Hepatocyte (in vitro differentiated cells): ENCODE measurements at regions not wholly inside any gene's neighbourhood (a gene's known extent, or its start where the extent isn't known, plus 50 kb on each side); places are given as distances from the start of the nearest gene placed in this dataset.

ENCODE experiments used
- DNase-seq: peaks from one replicate; pipeline ENCODE4 v3.0.0-alpha.2; 2016; ENCODE audit warnings: low spot score
- H2AFZ ChIP-seq: fragments of 200-600 bp; sonication (generic); 2 replicates; pipeline ENCODE4 v1.6.0; 2016; ENCODE audit warnings: antibody characterized with exemption, mild to moderate bottlenecking
- H3K27ac ChIP-seq: fragments of 200-600 bp; sonication (generic); 2 replicates; pipeline ENCODE4 v1.5.1; 2016; ENCODE audit warnings: mild to moderate bottlenecking
- H3K27me3 ChIP-seq: fragments of 200-600 bp; sonication (generic); 2 replicates; pipeline ENCODE4 v1.6.1; 2016
- H3K36me3 ChIP-seq: fragments of 200-600 bp; sonication (generic); replicated peaks from 2 replicates; pipeline ENCODE4 v1.5.1; 2016; ENCODE audit warnings: low read depth; ENCODE audit not compliant: insufficient read depth
- H3K4me1 ChIP-seq: fragments of 200-600 bp; sonication (generic); 2 replicates; pipeline ENCODE4 v1.5.1; 2016; ENCODE audit warnings: mild to moderate bottlenecking, moderate library complexity; ENCODE audit not compliant: insufficient read depth
- H3K4me2 ChIP-seq: fragments of 200-600 bp; sonication (generic); 2 replicates; pipeline ENCODE4 v1.6.0; 2016
- H3K4me3 ChIP-seq: fragments of 200-600 bp; sonication (generic); 2 replicates; pipeline ENCODE4 v1.5.1; 2016; ENCODE audit warnings: mild to moderate bottlenecking
- H3K79me2 ChIP-seq: fragments of 200-600 bp; sonication (generic); 2 replicates; pipeline ENCODE4 v1.6.0; 2017; ENCODE audit warnings: mild to moderate bottlenecking
- H3K9me2 ChIP-seq: fragments of 200-600 bp; sonication (generic); replicated peaks from 2 replicates; pipeline ENCODE4 v1.6.0; 2017; ENCODE audit warnings: mild to moderate bottlenecking; ENCODE audit not compliant: insufficient read depth
- H3K9me3 ChIP-seq: fragments of 200-600 bp; sonication (generic); 2 replicates; pipeline ENCODE4 v1.5.1; 2016; ENCODE audit warnings: low read depth, mild to moderate bottlenecking
- H4K20me1 ChIP-seq: fragments of 200-600 bp; sonication (generic); 2 replicates; pipeline ENCODE4 v1.6.0; 2016; ENCODE audit warnings: mild to moderate bottlenecking; ENCODE audit not compliant: insufficient read depth, poor library complexity, severe bottlenecking
- EZH2 ChIP-seq: fragments of 200-600 bp; sonication (generic); IDR thresholded peaks from 2 replicates; pipeline ENCODE4 v1.6.1; 2016; ENCODE audit warnings: antibody characterized with exemption, mild to moderate bottlenecking, borderline replicate concordance
- EZH2phosphoT487 ChIP-seq: fragments of 200-600 bp; sonication (generic); IDR thresholded peaks from one replicate; pipeline ENCODE4 v1.6.1; 2018; ENCODE audit warnings: antibody characterized with exemption, mild to moderate bottlenecking, low read depth, moderate library complexity; ENCODE audit not compliant: unreplicated experiment, severe bottlenecking
- WGBS: methylation state at CpG from one replicate; pipeline ENCODE4 v1.1.6; 2016; ENCODE audit warnings: low lambda C conversion rate; ENCODE audit errors: missing lambda C conversion rate; 5-methylcytosine and 5-hydroxymethylcytosine counted together
- TF ChIP-seq, protein P1 (sequence below): fragments of 200-600 bp; sonication (generic); IDR thresholded peaks from 2 replicates; pipeline ENCODE4 v1.5.1; 2016; ENCODE audit warnings: antibody characterized with exemption, mild to moderate bottlenecking; ENCODE audit not compliant: poor library complexity

GRCh38 chr17:79335456-79335855 lies 260.8 kb downstream of the ENGASE start:
- Histone ChIP-seq H4K20me1 (no peaks in the 10 kb centered on the region), H3K36me3 (no peaks in the 10 kb centered on the region), H3K4me3 (no peak overlapping the region), H3K9me2 (no peaks in the 10 kb centered on the region), H3K27ac (no peak overlapping the region), H3K27me3 (peaks cover 33% of the 10 kb centered on the region), H3K9me3 (no peaks in the 10 kb centered on the region), H2AFZ (no peak overlapping the region), H3K4me1 (no peaks in the 10 kb centered on the region), H3K4me2 (no peak overlapping the region), H3K79me2 (no peaks in the 10 kb centered on the region)
- 76% methylated on average over 12 of the region's 12 CpGs for WGBS
- TF ChIP-seq EZH2 (no peak), EZH2phosphoT487 (no peak)
- TF ChIP-seq, protein P1, sequence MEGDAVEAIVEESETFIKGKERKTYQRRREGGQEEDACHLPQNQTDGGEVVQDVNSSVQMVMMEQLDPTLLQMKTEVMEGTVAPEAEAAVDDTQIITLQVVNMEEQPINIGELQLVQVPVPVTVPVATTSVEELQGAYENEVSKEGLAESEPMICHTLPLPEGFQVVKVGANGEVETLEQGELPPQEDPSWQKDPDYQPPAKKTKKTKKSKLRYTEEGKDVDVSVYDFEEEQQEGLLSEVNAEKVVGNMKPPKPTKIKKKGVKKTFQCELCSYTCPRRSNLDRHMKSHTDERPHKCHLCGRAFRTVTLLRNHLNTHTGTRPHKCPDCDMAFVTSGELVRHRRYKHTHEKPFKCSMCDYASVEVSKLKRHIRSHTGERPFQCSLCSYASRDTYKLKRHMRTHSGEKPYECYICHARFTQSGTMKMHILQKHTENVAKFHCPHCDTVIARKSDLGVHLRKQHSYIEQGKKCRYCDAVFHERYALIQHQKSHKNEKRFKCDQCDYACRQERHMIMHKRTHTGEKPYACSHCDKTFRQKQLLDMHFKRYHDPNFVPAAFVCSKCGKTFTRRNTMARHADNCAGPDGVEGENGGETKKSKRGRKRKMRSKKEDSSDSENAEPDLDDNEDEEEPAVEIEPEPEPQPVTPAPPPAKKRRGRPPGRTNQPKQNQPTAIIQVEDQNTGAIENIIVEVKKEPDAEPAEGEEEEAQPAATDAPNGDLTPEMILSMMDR, result no peak
- DNase-seq, result no peak

DNA sequence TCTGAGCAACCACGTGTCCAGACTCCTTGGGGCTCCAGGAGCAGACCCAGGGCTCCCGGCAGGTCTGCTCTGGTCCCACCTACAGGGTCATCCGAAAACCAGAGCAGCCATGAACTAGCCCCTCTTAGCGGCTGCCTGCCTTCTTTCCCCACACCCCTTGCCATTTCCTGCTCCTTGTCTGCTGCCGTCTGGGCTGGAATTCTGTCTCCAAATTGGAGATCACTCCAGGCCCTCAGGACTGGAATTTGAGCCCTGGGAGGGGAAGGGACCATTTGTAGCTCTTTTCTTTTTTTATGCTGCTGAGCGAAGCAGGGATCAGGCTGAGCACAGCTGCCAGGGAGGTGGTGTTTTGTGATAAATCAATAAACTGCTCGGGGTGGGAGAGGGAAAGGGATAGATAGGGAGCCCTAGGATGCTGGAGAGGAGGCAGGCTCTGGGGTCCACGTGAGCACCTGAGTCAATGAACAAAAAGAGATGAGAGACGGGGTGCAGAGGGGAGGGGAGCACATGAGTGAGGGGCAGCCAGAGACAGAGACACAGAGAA lies 257.5 kb downstream of the ENGASE start:
- no peak overlapping the region for H3K27ac ChIP-seq

DNA sequence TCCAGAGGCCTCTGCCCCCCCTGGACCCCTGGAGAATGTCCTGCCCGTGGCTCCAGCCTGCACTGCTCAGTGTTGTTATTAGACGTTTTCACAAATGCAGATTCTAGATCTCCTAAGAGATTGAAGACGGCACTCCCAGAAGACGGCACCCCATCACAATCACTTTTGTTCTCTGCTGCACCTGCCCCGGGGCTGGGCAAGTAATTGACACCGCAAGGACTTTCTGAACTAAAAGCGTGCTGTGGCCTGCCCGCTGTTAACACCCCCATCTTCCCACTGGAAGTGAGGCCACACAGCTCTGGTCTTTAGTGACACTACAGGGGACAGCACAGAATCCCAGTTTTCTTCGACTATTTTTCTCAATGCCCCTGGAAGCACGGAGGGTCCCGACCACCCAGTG lies 256.9 kb downstream of the ENGASE start:
- 65% methylated on average over 11 of the region's 11 CpGs for WGBS
- H3K4me1 ChIP-seq, result no peaks in the 10 kb centered on the region

More for the DNA sequence above, 257.5 kb downstream of the ENGASE start:
- TF ChIP-seq EZH2 (no peak), EZH2phosphoT487 (no peak)
- TF ChIP-seq, protein P1, result no peak
- Histone ChIP-seq H3K9me3 (no peaks in the 10 kb centered on the region), H3K4me2 (no peak overlapping the region), H3K4me3 (no peak overlapping the region), H4K20me1 (no peaks in the 10 kb centered on the region), H3K4me1 (no peaks in the 10 kb centered on the region), H3K9me2 (no peaks in the 10 kb centered on the region), H3K79me2 (no peaks in the 10 kb centered on the region), H3K27me3 (peaks cover 25% of the 10 kb centered on the region), H2AFZ (no peak overlapping the region), H3K36me3 (no peaks in the 10 kb centered on the region)
- WGBS, result 48% methylated on average over 9 of the region's 9 CpGs
- DNase-seq, result no peak

More for the DNA sequence above, 256.9 kb downstream of the ENGASE start:
- H3K27me3 ChIP-seq, result peaks cover 25% of the 10 kb centered on the region
- no peaks in the 10 kb centered on the region for H3K36me3 ChIP-seq
- no peaks in the 10 kb centered on the region for H4K20me1 ChIP-seq
- DNase-seq, result no peak
- H3K9me3 ChIP-seq, result no peaks in the 10 kb centered on the region
- no peak overlapping the region for H3K27ac ChIP-seq
- TF ChIP-seq EZH2, result no peak
- no peak for TF ChIP-seq EZH2phosphoT487
- TF ChIP-seq, protein P1, result no peak
- no peaks in the 10 kb centered on the region for H3K79me2 ChIP-seq
- H3K9me2 ChIP-seq, result no peaks in the 10 kb centered on the region
- H3K4me2 ChIP-seq, result no peak overlapping the region
- H3K4me3 ChIP-seq, result no peak overlapping the region
- H2AFZ ChIP-seq, result no peak overlapping the region
